ENCODE measurements at regions not wholly inside any gene's neighbourhood (a gene's known extent, or its start where the extent isn't known, plus 50 kb on each side); places are given as distances from the start of the nearest gene placed in this dataset.

DNA sequence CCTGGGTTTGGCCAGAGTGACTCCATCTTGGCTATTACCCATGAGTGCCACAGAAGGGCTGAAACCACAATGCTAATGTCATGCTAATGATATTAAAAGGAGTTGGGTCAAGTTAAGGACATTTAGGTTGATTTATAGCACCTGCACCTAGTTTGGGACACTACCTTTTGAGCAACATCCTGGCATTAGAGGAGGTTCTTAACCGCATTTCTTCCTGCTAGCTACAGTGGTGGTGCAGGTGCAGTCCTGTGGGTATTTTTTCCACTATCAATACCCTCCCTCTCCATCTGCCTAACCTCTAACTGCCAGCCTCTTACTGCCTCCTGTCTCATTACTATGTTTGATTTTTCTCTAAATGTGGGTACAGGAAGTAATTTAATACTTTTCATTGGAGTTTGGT lies 1276.1 kb downstream of the FSTL5 start:
- TF ChIP-seq JUN (IDR thresholded peaks at IDR 0.05): no peak
- no peak for TF ChIP-seq MAZ (IDR thresholded peaks at IDR 0.05; ENCODE audit: borderline replicate concordance, low read depth, low read length)
- no peak for TF ChIP-seq GATA3 (IDR thresholded peaks at IDR 0.05; ENCODE audit: borderline replicate concordance)
- 92% methylated on average over 1 of the region's 1 CpG for WGBS (ENCODE audit: missing lambda C conversion rate)
- Histone ChIP-seq H3K4me2 (no peak overlapping the region), H3K4me1 (no peaks in the 10 kb centered on the region), H3K9me3 (no peaks in the 10 kb centered on the region), H3K27ac (no peak overlapping the region), H3K4me3 (no peak overlapping the region)
- DNase-seq (ENCODE audit: low read depth in 1 of 2, low spot score in 1 of 2) (no peak), FAIRE-seq (no peak), ATAC-seq (no peak)
- CTCF ChIA-PET: no interaction called here
- POLR2A ChIA-PET: no interaction called here

DNA sequence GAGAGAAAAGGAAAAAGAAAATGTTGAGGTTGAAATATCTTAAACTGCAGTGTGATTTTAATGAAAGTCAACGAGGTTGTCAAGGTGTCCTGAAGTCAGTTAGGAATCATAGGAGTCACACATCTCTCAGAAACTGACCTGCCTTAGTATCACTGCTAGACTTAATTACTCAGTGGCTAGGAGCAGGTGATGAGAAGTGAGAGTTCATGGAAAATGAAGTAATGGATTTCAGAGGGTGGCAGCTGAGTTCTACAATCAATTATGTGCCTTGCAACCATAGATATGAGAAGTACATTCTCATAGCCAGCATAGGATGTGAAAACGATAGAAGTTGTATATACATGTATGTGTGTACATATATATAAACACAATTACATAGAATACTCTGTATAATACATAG lies 1269.7 kb downstream of the FSTL5 start:
- POLR2A ChIA-PET: no interaction called here
- Histone ChIP-seq H3K4me3 (no peak overlapping the region), H3K4me2 (no peak overlapping the region), H3K27ac (no peak overlapping the region), H3K4me1 (no peaks in the 10 kb centered on the region), H3K9me3 (no peaks in the 10 kb centered on the region)
- no peak for ATAC-seq
- 2% methylated on average over 2 of the region's 2 CpGs for WGBS (ENCODE audit: missing lambda C conversion rate)
- CTCF ChIA-PET: no interaction called here
- TF ChIP-seq CEBPB (IDR thresholded peaks at IDR 0.05) (no peak), CHD4 (IDR thresholded peaks at IDR 0.05; ENCODE audit: borderline replicate concordance) (no peak)
- TF ChIP-seq, protein P1, sequence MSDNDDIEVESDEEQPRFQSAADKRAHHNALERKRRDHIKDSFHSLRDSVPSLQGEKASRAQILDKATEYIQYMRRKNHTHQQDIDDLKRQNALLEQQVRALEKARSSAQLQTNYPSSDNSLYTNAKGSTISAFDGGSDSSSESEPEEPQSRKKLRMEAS (IDR thresholded peaks at IDR 0.05): no peak
- FAIRE-seq: no peak
- DNase-seq (ENCODE audit: low read depth in 1 of 2, low spot score in 1 of 2): no peak

DNA sequence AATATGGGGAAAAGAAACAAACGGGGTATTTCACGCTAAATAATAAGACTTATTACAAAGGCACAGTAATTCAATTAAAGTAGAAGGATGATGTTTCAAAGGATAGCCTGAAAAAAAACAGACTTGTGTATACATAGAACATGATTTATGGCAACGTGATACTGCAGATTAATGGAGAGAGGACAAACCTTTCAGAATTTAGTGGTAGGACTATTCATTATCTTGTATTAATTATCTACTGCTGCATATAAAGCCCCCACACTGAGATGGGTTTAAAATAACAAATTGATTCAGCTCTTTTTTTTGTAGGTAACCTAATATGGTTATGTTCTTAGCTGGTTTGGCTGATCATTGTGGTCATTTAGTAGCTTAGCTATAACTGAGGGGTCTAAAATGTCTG lies 1269.0 kb downstream of the FSTL5 start:
- DNase-seq (ENCODE audit: low read depth in 1 of 2, low spot score in 1 of 2) (no peak), FAIRE-seq (no peak), ATAC-seq (no peak)
- Histone ChIP-seq H3K9me3 (no peaks in the 10 kb centered on the region), H3K27ac (no peak overlapping the region), H3K4me1 (no peaks in the 10 kb centered on the region), H3K4me3 (no peak overlapping the region), H3K4me2 (no peak overlapping the region)
- WGBS (ENCODE audit: missing lambda C conversion rate): 79% methylated on average over 3 of the region's 3 CpGs
- TF ChIP-seq JUN (IDR thresholded peaks at IDR 0.05): no peak
- TF ChIP-seq, protein P2, sequence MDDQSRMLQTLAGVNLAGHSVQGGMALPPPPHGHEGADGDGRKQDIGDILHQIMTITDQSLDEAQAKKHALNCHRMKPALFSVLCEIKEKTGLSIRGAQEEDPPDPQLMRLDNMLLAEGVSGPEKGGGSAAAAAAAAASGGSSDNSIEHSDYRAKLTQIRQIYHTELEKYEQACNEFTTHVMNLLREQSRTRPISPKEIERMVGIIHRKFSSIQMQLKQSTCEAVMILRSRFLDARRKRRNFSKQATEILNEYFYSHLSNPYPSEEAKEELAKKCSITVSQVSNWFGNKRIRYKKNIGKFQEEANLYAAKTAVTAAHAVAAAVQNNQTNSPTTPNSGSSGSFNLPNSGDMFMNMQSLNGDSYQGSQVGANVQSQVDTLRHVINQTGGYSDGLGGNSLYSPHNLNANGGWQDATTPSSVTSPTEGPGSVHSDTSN (IDR thresholded peaks at IDR 0.05): no peak
- TF ChIP-seq TP53 (CRISPR knock-in tag; IDR thresholded peaks at IDR 0.05): no peak
- no peak for TF ChIP-seq RNF2 (IDR thresholded peaks at IDR 0.05; ENCODE audit: borderline replicate concordance, low read depth)
- TF ChIP-seq CHD2 (IDR thresholded peaks at IDR 0.05; ENCODE audit: low read length, partially characterized antibody): no peak
- TF ChIP-seq SMC3 (IDR thresholded peaks at IDR 0.05): no peak
- TF ChIP-seq HEYL (CRISPR knock-in tag; IDR thresholded peaks at IDR 0.05): no peak
- TF ChIP-seq ZC3H11A (IDR thresholded peaks at IDR 0.05): no peak
- TF ChIP-seq MYC (IDR thresholded peaks at IDR 0.05; ENCODE audit: borderline replicate concordance, low read length): no peak
- no peak for TF ChIP-seq HOXA7 (CRISPR knock-in tag; IDR thresholded peaks at IDR 0.05)
- POLR2A ChIA-PET: no interaction called here
- CTCF ChIA-PET: interaction anchor here (0.6 kb wide), 1 partner anchor 15 kb away, joined by 3 read pairs; no protein-coding TSS in a partner anchor

DNA sequence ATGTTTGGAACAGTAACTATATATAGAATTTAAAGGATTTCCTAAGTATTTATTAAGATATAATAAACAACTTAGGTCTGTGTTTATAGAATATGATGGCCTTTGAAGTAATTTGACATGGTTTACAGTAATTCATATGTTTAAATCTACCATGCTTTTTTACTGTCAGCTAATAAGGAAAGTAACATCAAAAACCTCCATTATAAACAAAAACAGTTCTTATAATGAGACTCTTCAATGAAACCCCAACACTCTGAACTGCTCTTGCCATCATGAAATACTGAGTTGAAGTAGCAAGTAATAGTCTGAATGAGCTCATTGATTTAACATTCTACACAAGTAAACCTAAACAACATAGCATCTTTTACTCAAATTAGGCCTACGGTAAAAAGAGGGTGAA lies 1236.5 kb downstream of the FSTL5 start:
- ATAC-seq (no peak), DNase-seq (ENCODE audit: low read depth in 1 of 2, low spot score in 1 of 2) (no peak), FAIRE-seq (no peak)
- no peaks in the 10 kb centered on the region for H3K9me3 ChIP-seq
- 77% methylated on average over 1 of the region's 1 CpG for WGBS (ENCODE audit: missing lambda C conversion rate)
- ChIA-PET CTCF (no interaction called here), POLR2A (no interaction called here)
- no peaks in the 10 kb centered on the region for H3K4me1 ChIP-seq
- H3K27ac ChIP-seq: no peak overlapping the region
- H3K4me3 ChIP-seq: no peak overlapping the region
- no peak overlapping the region for H3K4me2 ChIP-seq
- no peak for TF ChIP-seq ZC3H11A (IDR thresholded peaks at IDR 0.05)

DNA sequence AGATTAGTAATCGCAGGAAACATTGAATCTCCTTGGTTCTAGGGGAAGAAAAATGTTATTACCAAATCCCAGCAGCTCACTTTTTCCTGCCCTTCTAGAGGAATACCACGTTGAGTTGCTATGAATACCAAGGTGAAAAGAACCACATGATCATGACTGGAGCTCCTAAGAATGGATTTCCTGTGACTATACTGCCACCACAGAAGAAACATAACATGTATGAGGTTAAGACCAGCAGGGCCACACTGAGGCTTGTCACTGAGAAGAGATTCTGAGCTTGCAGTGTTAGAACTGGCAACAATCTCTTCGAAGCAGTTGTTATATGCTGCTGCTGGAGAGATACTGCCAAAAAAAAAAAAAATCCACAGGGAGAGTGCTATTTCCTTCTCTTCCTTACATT lies 1235.3 kb downstream of the FSTL5 start:
- 26% methylated on average over 3 of the region's 3 CpGs for WGBS (ENCODE audit: missing lambda C conversion rate)
- DNase-seq (ENCODE audit: low read depth in 1 of 2, low spot score in 1 of 2): no peak
- no peak overlapping the region for H3K4me3 ChIP-seq
- FAIRE-seq: no peak
- POLR2A ChIA-PET: no interaction called here
- H3K9me3 ChIP-seq: no peaks in the 10 kb centered on the region
- no peaks in the 10 kb centered on the region for H3K4me1 ChIP-seq
- H3K4me2 ChIP-seq: no peak overlapping the region
- ATAC-seq: no peak
- CTCF ChIA-PET: no interaction called here
- H3K27ac ChIP-seq: no peak overlapping the region
- TF ChIP-seq, protein P3, sequence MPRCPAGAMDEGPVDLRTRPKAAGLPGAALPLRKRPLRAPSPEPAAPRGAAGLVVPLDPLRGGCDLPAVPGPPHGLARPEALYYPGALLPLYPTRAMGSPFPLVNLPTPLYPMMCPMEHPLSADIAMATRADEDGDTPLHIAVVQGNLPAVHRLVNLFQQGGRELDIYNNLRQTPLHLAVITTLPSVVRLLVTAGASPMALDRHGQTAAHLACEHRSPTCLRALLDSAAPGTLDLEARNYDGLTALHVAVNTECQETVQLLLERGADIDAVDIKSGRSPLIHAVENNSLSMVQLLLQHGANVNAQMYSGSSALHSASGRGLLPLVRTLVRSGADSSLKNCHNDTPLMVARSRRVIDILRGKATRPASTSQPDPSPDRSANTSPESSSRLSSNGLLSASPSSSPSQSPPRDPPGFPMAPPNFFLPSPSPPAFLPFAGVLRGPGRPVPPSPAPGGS (IDR thresholded peaks at IDR 0.05): no peak
- no peak for TF ChIP-seq CBX2 (IDR thresholded peaks at IDR 0.05; ENCODE audit: borderline replicate concordance, low read depth)
- TF ChIP-seq, protein P4, sequence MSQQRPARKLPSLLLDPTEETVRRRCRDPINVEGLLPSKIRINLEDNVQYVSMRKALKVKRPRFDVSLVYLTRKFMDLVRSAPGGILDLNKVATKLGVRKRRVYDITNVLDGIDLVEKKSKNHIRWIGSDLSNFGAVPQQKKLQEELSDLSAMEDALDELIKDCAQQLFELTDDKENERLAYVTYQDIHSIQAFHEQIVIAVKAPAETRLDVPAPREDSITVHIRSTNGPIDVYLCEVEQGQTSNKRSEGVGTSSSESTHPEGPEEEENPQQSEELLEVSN (IDR thresholded peaks at IDR 0.05; ENCODE audit: borderline replicate concordance, low read depth): no peak
- TF ChIP-seq POLR2A (IDR thresholded peaks at IDR 0.05; ENCODE audit: low read length): no peak
- TF ChIP-seq CHD2 (IDR thresholded peaks at IDR 0.05; ENCODE audit: low read length, partially characterized antibody): no peak
- no peak for TF ChIP-seq EHF (CRISPR knock-in tag; IDR thresholded peaks at IDR 0.05)
- no peak for TF ChIP-seq KDM1A (IDR thresholded peaks at IDR 0.05; ENCODE audit: low read depth)
- TF ChIP-seq, protein P5, sequence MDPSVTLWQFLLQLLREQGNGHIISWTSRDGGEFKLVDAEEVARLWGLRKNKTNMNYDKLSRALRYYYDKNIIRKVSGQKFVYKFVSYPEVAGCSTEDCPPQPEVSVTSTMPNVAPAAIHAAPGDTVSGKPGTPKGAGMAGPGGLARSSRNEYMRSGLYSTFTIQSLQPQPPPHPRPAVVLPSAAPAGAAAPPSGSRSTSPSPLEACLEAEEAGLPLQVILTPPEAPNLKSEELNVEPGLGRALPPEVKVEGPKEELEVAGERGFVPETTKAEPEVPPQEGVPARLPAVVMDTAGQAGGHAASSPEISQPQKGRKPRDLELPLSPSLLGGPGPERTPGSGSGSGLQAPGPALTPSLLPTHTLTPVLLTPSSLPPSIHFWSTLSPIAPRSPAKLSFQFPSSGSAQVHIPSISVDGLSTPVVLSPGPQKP (IDR thresholded peaks at IDR 0.05; ENCODE audit: low read depth, low read length): no peak
